GM23338 (cell line): ENCODE measurements at regions not wholly inside any gene's neighbourhood (a gene's known extent, or its start where the extent isn't known, plus 50 kb on each side); places are given as distances from the start of the nearest gene placed in this dataset.

ENCODE experiments used
- CREB1 ChIP-seq: fragments of 250-450 bp; sonication (Bioruptor Pico); IDR thresholded peaks from 2 replicates; pipeline ENCODE4 v1.5.0; 2020; ENCODE audit warnings: low read depth, mild to moderate bottlenecking, moderate library complexity
- CTCF ChIP-seq, 2 experiments: fragments of 200-600 bp in 1 of 2; sonication (generic) in 1 of 2; conservative IDR thresholded peaks; 2 replicates each; pipeline versions ENCODE4 v1.5.1 to v1.6.1; 2016 to 2017; ENCODE audit warnings: antibody characterized with exemption in 2 of 2, low read depth in 2 of 2, mild to moderate bottlenecking in 2 of 2, moderate library complexity in 1 of 2
- ETS1 ChIP-seq: IDR thresholded peaks from 2 replicates; pipeline ENCODE4 v1.6.1; 2016; ENCODE audit warnings: antibody characterized with exemption
- EZH2 ChIP-seq: fragments of 200-600 bp; sonication (generic); IDR thresholded peaks from one replicate; pipeline ENCODE4 v1.8.0; 2017; ENCODE audit warnings: antibody characterized with exemption, mild to moderate bottlenecking, low read depth; ENCODE audit not compliant: unreplicated experiment
- EZH2phosphoT487 ChIP-seq: fragments of 200-600 bp; sonication (generic); IDR thresholded peaks from one replicate; pipeline ENCODE4 v1.8.1; 2018; ENCODE audit warnings: antibody characterized with exemption; ENCODE audit not compliant: unreplicated experiment
- POLR2AphosphoS5 ChIP-seq: IDR thresholded peaks from 2 replicates; pipeline ENCODE4 v1.6.1; 2016; ENCODE audit warnings: antibody characterized with exemption, low read depth
- REST ChIP-seq: IDR thresholded peaks from one replicate; pipeline ENCODE4 v1.6.1; 2018; ENCODE audit warnings: antibody characterized with exemption; ENCODE audit not compliant: unreplicated experiment

- no peak for TF ChIP-seq CTCF (conservative IDR thresholded peaks at IDR 0.05; ENCODE audit: low read depth in 2 of 2)
- no peak for TF ChIP-seq POLR2AphosphoS5
- TF ChIP-seq CREB1: no peak
- no peak for TF ChIP-seq EZH2
- no peak for TF ChIP-seq EZH2phosphoT487
- TF ChIP-seq REST: no peak
- TF ChIP-seq ETS1: no peak
These were observed 345.3 kb downstream of the MATN1 start for GRCh38 chr1:30378003-30378596.
